HCT116 (cell line): ENCODE measurements at regions not wholly inside any gene's neighbourhood (a gene's known extent, or its start where the extent isn't known, plus 50 kb on each side); places are given as distances from the start of the nearest gene placed in this dataset.

Experiments used
- ATAC-seq: fragments of 200-7000 bp; cut with Tn5 transposase; 2 replicates; pipeline ENCODE4 v1.9.1; 2020; ENCODE audit warnings: mild to moderate bottlenecking, moderate library complexity
- BruUV-seq: library from RNA; stranded (reverse); fragments of 400-500 nt; replicated peaks from 2 replicates; lab custom pipeline; 2021; lab: Mats Ljungman, UMichigan
- CTCF ChIA-PET: fragments of 300-600 bp; sonication (Branson Sonifier 250); formaldehyde crosslinking; loops from one replicate; lab custom pipeline; 2021; ENCODE audit warnings: antibody characterized with exemption; lab: Charles Lee
- POLR2A ChIA-PET: fragments of 300-600, 350-600 bp; sonication (Branson Sonifier 250); formaldehyde crosslinking; loops from one replicate; lab custom pipeline; 2021; ENCODE audit warnings: antibody characterized with exemption; lab: Charles Lee
- RAD21 ChIA-PET, 2 experiments: fragments of 300-600 bp; sonication (Branson Sonifier 250); formaldehyde crosslinking; loops; one replicate each; lab custom pipeline; 2023; ENCODE audit warnings: low total read pairs in 2 of 2; ENCODE audit not compliant: uncharacterized antibody in 2 of 2, unreplicated experiment in 2 of 2, low non-redundant PET in 1 of 2; lab: Charles Lee
- DNase-seq: peaks from one replicate; pipeline ENCODE4 v3.0.0-alpha.2; 2010; ENCODE audit warnings: low read depth, low spot score
- H2AFZ ChIP-seq: fragments of 200-600 bp; shearing (Covaris generic), sonication (generic); 2 replicates; pipeline ENCODE4 v1.6.1; 2017; ENCODE audit warnings: low read depth, mixed run types, mixed read lengths, antibody characterized with exemption, low read length; ENCODE audit not compliant: poor library complexity, severe bottlenecking
- H3K27ac ChIP-seq: 2 replicates; pipeline ENCODE4 v1.5.1; 2012; ENCODE audit warnings: low read depth, low read length
- H3K27me3 ChIP-seq: fragments of 200-600 bp; sonication (generic); 2 replicates; pipeline ENCODE4 v1.6.1; 2016; ENCODE audit warnings: mixed run types, low read length, mixed read lengths; ENCODE audit not compliant: insufficient read depth
- H3K36me3 ChIP-seq, 2 experiments: fragments of 200-500 bp in 1 of 2; fragments of 200-600 bp in 1 of 2; sonication (Bioruptor generic) in 1 of 2; sonication (generic) in 1 of 2; 2 replicates each; pipeline versions ENCODE4 v1.5.1 to v1.6.1; 2014 to 2016; ENCODE audit warnings: low read length in 2 of 2, inconsistent platforms in 1 of 2, mixed read lengths in 1 of 2, mixed run types in 1 of 2; ENCODE audit not compliant: insufficient read depth in 2 of 2, control insufficient read depth in 1 of 2
- H3K4me1 ChIP-seq, 2 experiments: fragments of 200-600 bp in 1 of 2; sonication (generic) in 1 of 2; 2 replicates each; pipeline versions ENCODE4 v1.5.1 to v1.6.1; 2012 to 2017; ENCODE audit warnings: low read length in 2 of 2, inconsistent platforms in 1 of 2, mild to moderate bottlenecking in 1 of 2, mixed read lengths in 1 of 2, mixed run types in 1 of 2, moderate library complexity in 1 of 2; ENCODE audit not compliant: insufficient read depth in 2 of 2, control insufficient read depth in 1 of 2
- H3K4me2 ChIP-seq: fragments of 200-600 bp; sonication (generic); 2 replicates; pipeline ENCODE4 v1.6.1; 2017; ENCODE audit warnings: mixed run types, low read length, mixed read lengths
- H3K4me3 ChIP-seq, 2 experiments: fragments of 200-600 bp in 1 of 2; sonication (generic) in 1 of 2; replicated peaks in 1 of 2; 2 replicates each; pipeline ENCODE4 v1.5.1; 2011 to 2016; ENCODE audit warnings: low read length in 2 of 2, control low read depth in 1 of 2, low read depth in 1 of 2, mild to moderate bottlenecking in 1 of 2, mixed read lengths in 1 of 2, mixed run types in 1 of 2
- H3K79me2 ChIP-seq: fragments of 200-600 bp; sonication (generic); 2 replicates; pipeline ENCODE4 v1.6.1; 2017; ENCODE audit warnings: mild to moderate bottlenecking, mixed run types, low read length, moderate library complexity, mixed read lengths; ENCODE audit not compliant: insufficient read depth
- H3K9ac ChIP-seq: fragments of 200-600 bp; sonication (generic); 2 replicates; pipeline ENCODE4 v1.6.1; 2016; ENCODE audit warnings: low read length, mixed read lengths
- H3K9me2 ChIP-seq: fragments of 200-600 bp; sonication (generic), shearing (Covaris generic); 2 replicates; pipeline ENCODE4 v1.6.1; 2017; ENCODE audit warnings: mixed run types, mild to moderate bottlenecking, moderate library complexity; ENCODE audit not compliant: insufficient read depth
- H3K9me3 ChIP-seq, 2 experiments: fragments of 200-500 bp in 1 of 2; fragments of 200-600 bp in 1 of 2; sonication (Bioruptor generic) in 1 of 2; sonication (generic) in 1 of 2; 2 replicates each; pipeline ENCODE4 v1.6.1; 2014 to 2017; ENCODE audit warnings: low read length in 2 of 2, mixed read lengths in 2 of 2, inconsistent platforms in 1 of 2, low read depth in 1 of 2, mild to moderate bottlenecking in 1 of 2, mixed run types in 1 of 2, moderate library complexity in 1 of 2; ENCODE audit not compliant: control insufficient read depth in 1 of 2, insufficient read depth in 1 of 2
- H4K20me1 ChIP-seq: fragments of 200-600 bp; sonication (generic), shearing (Covaris generic); 2 replicates; pipeline ENCODE4 v1.6.1; 2017; ENCODE audit warnings: mixed run types, mild to moderate bottlenecking, moderate library complexity; ENCODE audit not compliant: insufficient read depth
- CBX3 ChIP-seq: IDR thresholded peaks from 2 replicates; pipeline ENCODE4 v1.6.1; 2012; ENCODE audit warnings: low read depth
- CEBPB ChIP-seq: IDR thresholded peaks from 2 replicates; pipeline ENCODE4 v1.6.1; 2012; ENCODE audit warnings: low read depth
- EGR1 ChIP-seq: IDR thresholded peaks from 2 replicates; pipeline ENCODE4 v1.6.1; 2012; ENCODE audit warnings: low read depth
- JUND ChIP-seq: IDR thresholded peaks from 2 replicates; pipeline ENCODE4 v1.6.1; 2012
- POLR2A ChIP-seq: IDR thresholded peaks from 2 replicates; pipeline ENCODE4 v1.7.0; 2011; ENCODE audit warnings: borderline replicate concordance; ENCODE audit not compliant: insufficient read depth, insufficient read length; ENCODE audit errors: extremely low read depth
- RAD21 ChIP-seq: IDR thresholded peaks from 2 replicates; pipeline ENCODE4 v1.6.1; 2012; ENCODE audit warnings: low read depth, mild to moderate bottlenecking
- SIN3A ChIP-seq: IDR thresholded peaks from 2 replicates; pipeline ENCODE4 v1.6.1; 2012; ENCODE audit warnings: low read depth
- SP1 ChIP-seq: IDR thresholded peaks from 2 replicates; pipeline ENCODE4 v1.6.1; 2012; ENCODE audit warnings: low read depth
- SRF ChIP-seq: IDR thresholded peaks from 2 replicates; pipeline ENCODE4 v1.6.1; 2012; ENCODE audit warnings: low read depth
- ZFX ChIP-seq: fragments of 450-650 bp; IDR thresholded peaks from 2 replicates; pipeline ENCODE4 v1.6.1; 2017
- intact Hi-C: fragments of 100-400 bp; cut with micrococcal nuclease; formaldehyde crosslinking; loops from 2 replicates; pipeline ENCODE4 v1.10.0; 2022
- TF ChIP-seq, protein P1 (sequence below), 3 experiments: fragments of 200-600 bp in 1 of 3; sonication (generic) in 1 of 3; IDR thresholded peaks in 2 of 3; conservative IDR thresholded peaks in 1 of 3; 2 replicates each; pipeline ENCODE4 v1.5.1; 2012 to 2017; ENCODE audit warnings: low read depth in 2 of 3, low read length in 2 of 3, antibody characterized with exemption in 1 of 3, borderline replicate concordance in 1 of 3, control low read depth in 1 of 3, mild to moderate bottlenecking in 1 of 3, mixed read lengths in 1 of 3, mixed run types in 1 of 3, moderate library complexity in 1 of 3; ENCODE audit not compliant: insufficient read depth in 1 of 3
- TF ChIP-seq, protein P2 (sequence below): IDR thresholded peaks from 2 replicates; pipeline ENCODE4 v1.6.1; 2011; ENCODE audit warnings: mild to moderate bottlenecking, low read length, moderate library complexity; ENCODE audit not compliant: insufficient replicate concordance; ENCODE audit errors: extremely low read depth
- TF ChIP-seq, protein P3 (sequence below): IDR thresholded peaks from 2 replicates; pipeline ENCODE4 v1.6.1; 2012

DNA sequence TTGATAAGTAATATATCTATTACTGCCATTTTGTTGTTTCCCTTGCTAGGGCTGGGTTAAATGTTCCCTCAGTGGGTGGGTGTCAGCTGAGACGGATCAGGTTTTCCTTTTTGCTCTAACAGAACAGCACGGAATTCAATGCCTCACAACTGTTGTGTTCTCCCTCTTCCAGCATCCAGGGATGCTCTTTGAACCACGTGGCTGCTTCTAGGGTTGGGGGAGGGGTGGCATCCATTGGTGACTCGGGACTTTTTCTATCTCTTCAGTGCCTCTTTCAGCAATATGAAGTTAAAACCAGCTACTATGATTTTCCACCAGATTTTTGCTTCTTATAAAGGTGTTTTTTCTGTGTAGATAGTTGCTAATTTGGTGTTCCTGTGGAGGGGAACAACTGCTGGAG, 884.9 kb upstream of the FOXG1 start (continued):
- TF ChIP-seq POLR2A = no peak
- no peak for TF ChIP-seq SIN3A
- no peak for TF ChIP-seq CEBPB

DNA sequence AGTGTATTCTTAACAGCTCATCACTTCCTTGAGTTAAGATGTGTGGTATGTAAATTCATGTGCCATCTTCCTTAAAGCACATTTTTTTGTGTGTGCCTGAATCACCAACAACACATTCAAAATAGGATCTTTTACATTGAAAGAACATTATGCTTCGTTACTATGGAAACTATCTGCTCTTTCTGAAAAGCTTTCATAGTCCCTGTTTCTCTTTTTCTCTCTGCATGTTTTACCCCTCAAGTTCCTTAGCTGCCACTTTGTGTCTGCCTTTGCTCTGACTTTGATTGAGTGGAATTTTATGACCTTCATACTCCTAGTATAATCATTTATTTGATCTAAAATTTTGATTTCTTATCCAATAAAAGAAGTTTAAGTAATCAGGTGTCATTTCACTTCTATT, 880.3 kb upstream of the FOXG1 start:
- DNase-seq = no peak
- no peak overlapping the region for H2AFZ ChIP-seq
- H4K20me1 ChIP-seq = no peaks in the 10 kb centered on the region
- no peaks in the 10 kb centered on the region for H3K27me3 ChIP-seq
- ChIA-PET POLR2A (no interaction called here), RAD21 (no interaction called here), CTCF (no interaction called here)
- no peak for ATAC-seq
- no peak overlapping the region for H3K27ac ChIP-seq
- no TSS peak for BruUV-seq
- intact Hi-C loops = no loop called here
- no peaks in the 10 kb centered on the region for H3K9me2 ChIP-seq
- H3K4me2 ChIP-seq = no peak overlapping the region
- no peak for TF ChIP-seq SRF
- TF ChIP-seq RAD21 = no peak
- no peak for TF ChIP-seq SIN3A
- peaks cover 14 to 26% of the 10 kb centered on the region in 2 experiments; a peak in 3 of 4 replicates for H3K9me3 ChIP-seq
- no peak overlapping the region for H3K9ac ChIP-seq
- no peaks in the 10 kb centered on the region for H3K79me2 ChIP-seq
- no peak overlapping the region for H3K4me3 ChIP-seq
- H3K4me1 ChIP-seq = no peaks in the 10 kb centered on the region
- H3K36me3 ChIP-seq = no peaks in the 10 kb centered on the region

DNA sequence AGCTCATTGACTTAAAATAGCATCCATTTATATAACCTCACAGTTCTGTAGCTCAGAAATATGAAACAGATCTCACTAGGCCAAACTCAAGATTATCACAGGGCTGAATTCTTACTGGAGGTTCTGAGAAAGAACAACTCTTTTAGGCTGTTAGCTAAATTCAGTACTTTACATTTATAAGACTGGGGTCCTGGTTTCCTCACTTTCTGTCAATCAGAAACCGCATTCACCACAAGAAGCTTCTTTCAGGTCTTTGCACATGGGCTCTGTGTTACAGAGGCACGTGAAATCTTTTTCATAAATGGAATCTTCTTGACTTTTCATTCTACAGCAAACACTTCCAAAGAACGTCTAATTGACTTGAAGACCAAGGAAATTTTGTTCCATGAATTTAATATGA, 876.3 kb upstream of the FOXG1 start:
- RAD21 ChIA-PET = no interaction called here
- Histone ChIP-seq H3K9ac (no peak overlapping the region), H3K4me2 (no peak overlapping the region), H2AFZ (no peak overlapping the region)
- TF ChIP-seq ZFX (no peak), CBX3 (no peak), EGR1 (no peak), SRF (no peak), SP1 (no peak), POLR2A (no peak), RAD21 (no peak), JUND (no peak)
- TF ChIP-seq, protein P1, sequence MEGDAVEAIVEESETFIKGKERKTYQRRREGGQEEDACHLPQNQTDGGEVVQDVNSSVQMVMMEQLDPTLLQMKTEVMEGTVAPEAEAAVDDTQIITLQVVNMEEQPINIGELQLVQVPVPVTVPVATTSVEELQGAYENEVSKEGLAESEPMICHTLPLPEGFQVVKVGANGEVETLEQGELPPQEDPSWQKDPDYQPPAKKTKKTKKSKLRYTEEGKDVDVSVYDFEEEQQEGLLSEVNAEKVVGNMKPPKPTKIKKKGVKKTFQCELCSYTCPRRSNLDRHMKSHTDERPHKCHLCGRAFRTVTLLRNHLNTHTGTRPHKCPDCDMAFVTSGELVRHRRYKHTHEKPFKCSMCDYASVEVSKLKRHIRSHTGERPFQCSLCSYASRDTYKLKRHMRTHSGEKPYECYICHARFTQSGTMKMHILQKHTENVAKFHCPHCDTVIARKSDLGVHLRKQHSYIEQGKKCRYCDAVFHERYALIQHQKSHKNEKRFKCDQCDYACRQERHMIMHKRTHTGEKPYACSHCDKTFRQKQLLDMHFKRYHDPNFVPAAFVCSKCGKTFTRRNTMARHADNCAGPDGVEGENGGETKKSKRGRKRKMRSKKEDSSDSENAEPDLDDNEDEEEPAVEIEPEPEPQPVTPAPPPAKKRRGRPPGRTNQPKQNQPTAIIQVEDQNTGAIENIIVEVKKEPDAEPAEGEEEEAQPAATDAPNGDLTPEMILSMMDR (IDR thresholded peaks at IDR 0.05 in 2 of 3, conservative IDR thresholded peaks at IDR 0.05 in 1 of 3; ENCODE audit: borderline replicate concordance in 1 of 3, insufficient read depth in 1 of 3, low read depth in 2 of 3, low read length in 2 of 3) = no peak
- TF ChIP-seq, protein P2, sequence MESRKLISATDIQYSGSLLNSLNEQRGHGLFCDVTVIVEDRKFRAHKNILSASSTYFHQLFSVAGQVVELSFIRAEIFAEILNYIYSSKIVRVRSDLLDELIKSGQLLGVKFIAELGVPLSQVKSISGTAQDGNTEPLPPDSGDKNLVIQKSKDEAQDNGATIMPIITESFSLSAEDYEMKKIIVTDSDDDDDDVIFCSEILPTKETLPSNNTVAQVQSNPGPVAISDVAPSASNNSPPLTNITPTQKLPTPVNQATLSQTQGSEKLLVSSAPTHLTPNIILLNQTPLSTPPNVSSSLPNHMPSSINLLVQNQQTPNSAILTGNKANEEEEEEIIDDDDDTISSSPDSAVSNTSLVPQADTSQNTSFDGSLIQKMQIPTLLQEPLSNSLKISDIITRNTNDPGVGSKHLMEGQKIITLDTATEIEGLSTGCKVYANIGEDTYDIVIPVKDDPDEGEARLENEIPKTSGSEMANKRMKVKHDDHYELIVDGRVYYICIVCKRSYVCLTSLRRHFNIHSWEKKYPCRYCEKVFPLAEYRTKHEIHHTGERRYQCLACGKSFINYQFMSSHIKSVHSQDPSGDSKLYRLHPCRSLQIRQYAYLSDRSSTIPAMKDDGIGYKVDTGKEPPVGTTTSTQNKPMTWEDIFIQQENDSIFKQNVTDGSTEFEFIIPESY = no peak
- TF ChIP-seq, protein P3, sequence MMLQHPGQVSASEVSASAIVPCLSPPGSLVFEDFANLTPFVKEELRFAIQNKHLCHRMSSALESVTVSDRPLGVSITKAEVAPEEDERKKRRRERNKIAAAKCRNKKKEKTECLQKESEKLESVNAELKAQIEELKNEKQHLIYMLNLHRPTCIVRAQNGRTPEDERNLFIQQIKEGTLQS = no peak
- TF ChIP-seq, all 23 proteins: peak for 0
- Histone ChIP-seq H4K20me1 (no peaks in the 10 kb centered on the region), H3K27ac (no peak overlapping the region), H3K36me3 (no peaks in the 10 kb centered on the region), H3K4me3 (no peak overlapping the region), H3K9me2 (no peaks in the 10 kb centered on the region), H3K27me3 (no peaks in the 10 kb centered on the region), H3K79me2 (no peaks in the 10 kb centered on the region), H3K9me3 (peaks cover 0 to 21% of the 10 kb centered on the region in 2 experiments; a peak in 2 of 4 replicates), H3K4me1 (no peaks in the 10 kb centered on the region)
- CTCF ChIA-PET = no interaction called here
- no TSS peak for BruUV-seq
- ATAC-seq (no peak), DNase-seq (no peak)
- intact Hi-C loops = no loop called here
- POLR2A ChIA-PET = no interaction called here
